GDM1 (cell line): ENCODE measurements at regions not wholly inside any gene's neighbourhood (a gene's known extent, or its start where the extent isn't known, plus 50 kb on each side); places are given as distances from the start of the nearest gene placed in this dataset.
"Not testable (repeated sequence)": the region's sequence is repeated elsewhere in the genome, so short reads cannot be mapped to it uniquely, and the experiment has no call there.

Source experiments
- DNase-seq: peaks from one replicate; lab custom pipeline; 2025; lab: John Stamatoyannopoulos, UW

DNA sequence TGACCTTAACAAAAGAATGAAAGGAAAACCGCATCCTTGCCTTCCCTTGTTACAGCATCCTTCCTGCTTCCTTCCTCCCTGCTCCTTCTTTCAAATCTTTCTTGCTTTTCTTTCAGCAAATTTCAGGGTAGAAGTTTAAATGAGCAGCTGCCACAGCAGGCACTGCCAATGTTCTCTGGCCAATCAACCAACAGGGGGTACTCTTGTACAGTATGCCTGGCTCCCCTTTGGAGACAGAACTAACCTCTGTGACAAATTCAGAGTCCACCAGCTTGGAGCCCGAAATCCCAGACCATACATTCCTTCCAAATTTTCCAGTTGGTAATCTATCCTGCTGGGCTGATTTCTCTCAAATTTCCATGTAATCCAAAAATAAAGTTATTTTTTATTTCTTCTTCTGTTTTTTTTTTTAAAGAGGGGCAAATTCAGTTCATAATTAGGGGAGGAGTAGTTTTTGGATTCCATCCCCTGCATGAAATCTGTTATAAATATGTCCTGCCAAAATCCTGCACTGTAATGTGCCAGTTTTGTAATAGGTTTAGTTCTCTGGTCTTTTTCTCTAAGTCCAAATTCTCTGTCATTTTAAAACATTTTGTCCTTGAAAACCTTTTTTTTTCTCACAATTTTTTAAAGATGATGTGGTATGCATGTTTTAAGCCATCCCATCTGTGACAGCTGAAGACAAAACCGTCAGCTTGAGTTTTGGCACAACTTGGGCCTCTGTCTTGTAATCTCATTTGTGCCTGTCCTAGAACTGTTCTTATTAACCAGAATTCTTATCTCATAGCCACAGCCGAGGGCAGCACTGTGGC is 610.0 kb upstream of the LMO3 start:
- DNase-seq, result no peak

DNA sequence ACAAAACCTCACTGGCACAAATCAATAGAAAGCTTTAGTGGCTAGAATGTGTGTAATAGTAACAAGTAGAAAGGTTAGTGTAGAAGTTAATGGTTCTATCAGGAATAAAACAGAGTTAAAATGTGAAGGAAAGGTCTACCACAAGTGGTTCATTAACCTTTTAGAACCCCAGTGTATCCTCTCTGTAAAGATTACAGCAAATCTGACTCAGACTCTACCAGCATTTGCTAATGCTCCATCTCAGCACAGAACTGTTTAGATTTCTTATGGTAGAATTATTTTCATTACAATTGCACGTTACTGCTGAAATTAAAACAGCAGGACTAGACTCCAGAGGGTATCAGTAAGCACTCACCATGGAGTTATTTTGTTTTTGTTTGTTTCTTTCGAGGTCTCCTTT is 609.0 kb upstream of the LMO3 start:
- DNase-seq, result no peak

DNA sequence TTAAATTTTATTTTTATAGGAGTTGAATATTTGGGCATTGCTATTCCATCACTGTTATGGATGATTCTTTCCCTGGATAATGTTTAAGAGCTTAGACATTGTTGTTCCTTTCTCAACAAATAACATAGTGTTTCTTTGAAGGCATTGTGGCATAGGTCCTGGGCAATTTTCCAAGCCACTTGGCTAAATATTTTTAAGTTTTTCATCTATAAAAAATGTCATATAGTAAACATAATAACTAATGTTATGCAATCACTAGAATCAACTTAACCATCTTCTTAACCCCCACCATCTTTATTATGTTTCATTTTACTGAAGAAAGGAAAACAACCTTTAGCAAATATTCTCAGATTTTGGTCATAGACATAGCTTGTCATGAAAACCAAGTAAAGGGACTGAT is 600.6 kb upstream of the LMO3 start:
- DNase-seq, result no peak

DNA sequence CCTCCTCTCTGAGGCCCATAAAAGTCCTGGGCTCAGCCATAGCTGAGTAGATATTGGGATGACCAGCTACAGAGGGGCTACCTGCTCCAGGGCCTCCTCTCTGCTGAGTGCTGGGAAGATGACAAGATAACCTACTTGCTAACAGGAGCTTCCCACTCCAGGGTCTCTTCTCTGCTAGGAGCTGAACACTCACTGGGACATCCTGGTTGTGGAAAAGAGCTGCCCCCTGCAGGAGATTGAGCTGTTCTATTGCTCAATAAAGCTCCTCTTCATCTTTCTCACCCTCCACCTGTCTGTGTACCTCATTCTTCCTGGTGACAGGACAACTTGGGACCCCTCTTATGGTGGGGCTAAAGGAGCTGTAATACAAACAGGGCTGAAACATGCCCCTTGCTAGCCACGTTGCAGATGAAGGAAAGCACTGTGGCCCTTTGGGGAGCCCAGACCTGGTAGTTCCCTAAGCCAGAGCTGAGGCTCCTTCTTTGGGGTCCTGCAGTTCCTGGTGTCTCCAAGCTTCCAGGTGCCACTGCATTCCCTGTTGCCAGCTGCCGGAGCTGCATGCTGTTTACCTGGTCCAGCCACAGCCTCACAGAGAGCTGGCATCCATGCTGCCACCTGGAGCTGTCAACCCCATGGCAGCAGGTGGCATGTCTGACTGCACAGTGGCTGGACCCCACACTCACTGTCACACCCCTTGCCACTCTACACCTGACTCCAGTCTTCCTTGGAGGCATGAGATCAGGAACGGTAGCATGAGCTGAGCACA is 598.5 kb upstream of the LMO3 start:
- DNase-seq, result no peak

DNA sequence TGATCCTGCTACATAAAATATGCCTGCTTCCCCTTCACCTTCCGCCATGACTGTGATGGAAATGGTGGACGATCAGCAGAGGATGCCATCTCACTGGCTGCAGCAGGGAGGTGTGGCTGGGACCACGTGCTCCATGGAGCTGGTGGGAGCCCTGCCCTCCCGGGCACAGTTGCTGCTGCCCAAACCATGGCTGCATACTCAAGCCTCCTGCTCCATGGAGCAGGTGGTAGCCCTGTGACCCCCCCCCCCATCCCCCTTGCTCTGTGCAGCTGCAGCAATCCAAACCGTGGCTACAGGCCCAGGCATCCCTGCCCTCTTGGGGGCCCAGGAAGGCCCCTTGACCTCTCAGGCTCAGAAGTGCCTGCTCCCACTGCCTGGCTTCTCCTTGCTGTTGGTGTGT is 597.5 kb upstream of the LMO3 start:
- no peak for DNase-seq

DNA sequence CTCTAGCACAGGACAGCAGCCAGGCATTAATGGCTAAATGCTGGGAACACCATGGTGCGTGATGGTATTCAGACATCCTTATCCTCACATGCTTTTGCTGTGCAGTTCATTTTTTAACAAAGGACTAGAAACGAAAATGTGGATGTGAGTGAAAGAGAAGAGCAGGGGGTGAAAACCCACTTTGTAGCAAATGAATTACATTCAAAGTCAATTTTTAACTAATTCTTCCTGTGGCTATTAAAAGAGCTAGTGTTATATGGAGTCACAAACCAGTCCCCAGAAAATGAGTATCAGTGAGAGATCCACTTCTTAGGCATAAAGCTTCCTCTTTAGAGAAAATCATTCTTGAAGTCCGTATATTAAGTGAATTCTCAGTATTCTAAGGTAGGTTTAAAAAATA is 592.0 kb upstream of the LMO3 start:
- DNase-seq, result no peak

DNA sequence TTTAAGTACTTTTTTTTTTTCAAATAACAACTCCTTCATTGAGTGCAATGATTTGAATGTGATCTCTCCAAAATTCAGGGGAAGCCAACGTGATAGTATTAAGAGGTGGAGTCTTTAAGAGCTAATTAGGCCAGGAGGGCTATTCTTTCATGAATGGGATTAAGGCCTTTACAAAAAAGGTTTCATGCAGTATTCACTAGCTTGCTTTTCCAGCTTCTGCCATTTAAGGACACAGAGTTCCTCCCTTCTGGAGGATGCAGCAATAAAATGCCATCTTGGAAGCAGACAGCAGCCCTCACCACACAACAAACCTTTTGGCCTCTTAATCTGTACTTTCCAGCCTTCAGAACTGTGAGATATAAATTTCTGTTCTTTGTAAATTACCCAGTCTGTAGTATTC is 586.8 kb upstream of the LMO3 start:
- DNase-seq, result no peak

DNA sequence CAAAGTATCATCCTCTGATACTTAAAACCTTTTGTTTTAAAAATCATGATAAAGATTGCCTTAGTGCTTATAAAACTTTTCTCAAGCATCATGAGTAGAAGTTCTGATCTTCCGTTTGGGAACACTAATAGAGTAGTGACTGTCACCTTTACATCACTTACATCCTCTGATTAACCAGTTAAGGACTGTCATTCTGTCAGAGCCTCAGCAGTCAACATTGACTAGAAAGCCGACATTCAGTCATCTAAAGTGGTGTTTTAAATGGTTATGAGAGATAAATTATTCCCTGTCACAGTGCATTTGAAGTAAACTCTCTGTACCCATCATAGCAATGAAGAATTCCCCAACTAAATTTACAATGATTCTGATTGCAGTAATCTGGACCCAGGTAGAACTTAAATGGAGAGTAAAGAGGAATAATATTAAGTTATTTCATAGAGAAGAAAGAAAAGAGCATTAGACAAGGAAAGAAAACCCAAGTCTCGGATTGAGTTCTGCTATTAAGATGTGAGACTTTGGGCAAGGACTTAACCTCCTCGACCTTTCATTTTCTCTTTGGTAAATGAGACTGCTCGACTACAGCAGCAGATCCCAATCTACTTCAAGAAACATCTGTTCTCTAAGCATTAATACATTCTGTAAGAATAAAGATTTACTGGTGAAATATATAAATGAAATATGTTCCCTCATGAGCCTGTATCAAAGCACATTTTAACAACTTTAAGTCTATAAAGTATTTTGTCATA is 563.9 kb upstream of the LMO3 start:
- DNase-seq, result no peak

DNA sequence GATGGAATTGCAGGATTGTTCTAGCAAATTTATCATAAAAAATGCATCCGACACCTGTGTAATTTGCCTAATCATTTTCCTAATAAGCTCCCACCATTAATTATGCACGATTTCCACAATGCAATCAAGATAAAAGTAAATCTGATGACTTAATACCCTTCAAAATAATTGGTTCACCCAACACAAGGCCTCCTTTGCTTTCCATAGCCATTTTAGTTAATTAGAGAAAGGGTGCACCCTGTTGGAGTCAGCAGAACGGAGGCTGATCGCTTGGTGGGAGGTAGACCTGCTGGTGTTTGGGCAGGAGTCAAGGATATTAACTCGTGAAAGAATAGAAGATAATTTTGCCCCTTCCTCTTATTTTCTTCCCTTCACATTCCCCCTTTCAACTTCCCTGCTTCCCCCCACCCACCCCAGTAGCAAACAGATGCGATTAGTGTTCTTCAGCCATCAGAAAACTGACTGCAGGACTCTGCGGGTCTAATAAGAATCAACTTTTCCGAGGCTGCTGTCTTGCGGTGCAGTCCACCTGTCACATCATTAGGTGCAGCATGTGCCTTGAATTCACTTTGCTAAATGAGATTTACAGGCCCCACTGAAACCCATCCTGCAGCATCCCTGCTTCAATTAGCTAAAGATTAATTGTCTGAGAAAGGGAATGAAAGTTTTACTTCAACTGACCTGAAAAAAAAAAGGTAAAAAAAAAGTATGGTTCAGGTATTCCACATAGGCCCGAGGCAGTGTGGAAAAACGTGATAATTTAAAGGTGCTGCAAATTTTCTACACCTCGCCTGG is 553.7 kb upstream of the LMO3 start:
- DNase-seq, result no peak

DNA sequence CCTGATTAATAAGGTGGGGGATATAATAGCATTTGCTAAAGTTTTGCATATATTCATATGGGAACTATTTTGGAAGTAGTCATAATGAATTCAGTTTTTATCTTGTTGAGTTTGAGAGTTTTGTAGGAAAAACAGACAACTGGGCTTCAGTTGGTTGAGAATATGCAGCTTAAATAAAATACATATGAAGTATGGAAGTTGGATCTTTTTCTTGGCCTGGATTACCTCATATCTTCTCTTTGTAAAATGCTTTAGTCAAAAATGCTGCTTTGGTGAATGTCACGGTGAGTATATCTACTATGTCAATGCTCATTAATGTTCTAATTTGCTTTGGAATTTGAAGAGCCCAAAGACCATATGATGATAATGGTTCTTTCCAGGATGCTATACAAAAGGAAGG is 552.2 kb upstream of the LMO3 start:
- DNase-seq, result no peak

DNA sequence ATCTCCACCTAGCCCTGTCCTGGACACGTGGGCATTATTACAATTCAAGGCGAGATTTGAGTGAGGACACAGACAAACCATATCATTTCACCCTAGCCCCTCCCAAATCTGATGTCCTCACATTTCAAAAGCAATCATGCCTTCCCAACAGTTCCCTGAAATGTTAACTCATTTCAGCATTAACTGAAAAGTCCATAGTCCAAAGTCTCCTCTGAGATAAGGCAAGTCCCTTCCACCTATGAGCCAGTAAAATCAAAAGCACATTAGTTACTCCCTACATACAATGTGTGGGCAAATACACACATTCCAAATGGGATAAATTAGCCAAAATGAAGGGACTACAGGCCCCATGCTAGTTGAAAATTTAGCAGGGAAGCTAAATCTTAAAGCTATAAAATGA is 546.0 kb upstream of the LMO3 start:
- no peak for DNase-seq

DNA sequence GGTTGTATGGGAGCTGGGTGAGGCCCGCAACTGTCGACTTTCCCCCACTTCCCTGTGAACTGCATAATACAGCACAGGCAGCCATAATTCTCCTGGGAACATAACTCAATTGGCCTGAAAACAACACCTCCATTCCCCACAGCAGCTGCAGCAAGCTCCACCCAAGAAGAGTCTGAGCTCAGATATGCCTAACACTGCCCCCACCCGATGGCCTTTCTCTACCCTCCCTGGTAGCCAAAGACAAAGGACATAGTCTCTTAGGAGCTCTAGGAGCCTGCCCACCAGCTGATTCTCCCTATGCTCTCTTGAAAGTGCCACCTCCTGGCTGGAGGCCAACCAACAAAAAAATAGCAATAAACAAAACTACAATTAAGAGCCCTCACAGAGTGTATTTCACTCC is 542.7 kb upstream of the LMO3 start:
- DNase-seq, result no peak

DNA sequence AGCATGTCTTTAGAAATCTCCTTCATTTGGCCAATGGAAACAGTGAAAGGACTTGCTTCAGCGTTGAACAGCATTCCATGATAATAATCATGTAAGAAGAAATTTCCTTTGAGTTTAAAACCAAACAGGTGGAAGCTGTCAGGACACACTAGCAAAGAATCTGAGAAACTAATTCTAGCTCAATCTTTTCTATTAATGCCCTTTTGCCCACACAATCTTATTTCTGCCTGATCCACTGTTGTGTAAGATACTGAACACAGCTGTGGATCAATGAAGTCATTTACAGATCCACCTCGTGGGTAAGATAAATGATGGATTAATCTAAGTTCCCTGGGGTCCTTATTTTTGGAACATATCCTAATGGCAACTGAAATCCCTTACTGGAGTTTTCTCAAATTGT is 536.9 kb upstream of the LMO3 start:
- no peak for DNase-seq

DNA sequence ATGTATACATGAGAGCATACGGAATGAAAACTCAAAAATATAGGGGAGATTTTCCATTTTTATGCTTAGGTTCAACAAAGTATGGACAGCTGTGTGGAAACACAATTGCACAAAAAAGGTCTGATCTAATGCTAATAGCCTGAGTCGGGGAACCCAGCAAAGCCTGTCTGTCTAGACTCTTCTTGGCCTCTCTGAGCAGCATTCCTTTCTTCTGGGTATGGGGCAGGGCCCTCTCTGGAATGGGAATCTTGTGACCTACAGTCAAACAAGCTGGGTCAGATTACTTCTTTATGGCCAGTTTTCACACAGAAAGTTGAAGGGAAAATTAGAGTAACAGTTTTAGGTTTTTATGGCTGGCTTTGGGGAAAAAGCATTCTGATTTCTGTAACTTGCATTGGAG is 534.0 kb upstream of the LMO3 start:
- no peak for DNase-seq

DNA sequence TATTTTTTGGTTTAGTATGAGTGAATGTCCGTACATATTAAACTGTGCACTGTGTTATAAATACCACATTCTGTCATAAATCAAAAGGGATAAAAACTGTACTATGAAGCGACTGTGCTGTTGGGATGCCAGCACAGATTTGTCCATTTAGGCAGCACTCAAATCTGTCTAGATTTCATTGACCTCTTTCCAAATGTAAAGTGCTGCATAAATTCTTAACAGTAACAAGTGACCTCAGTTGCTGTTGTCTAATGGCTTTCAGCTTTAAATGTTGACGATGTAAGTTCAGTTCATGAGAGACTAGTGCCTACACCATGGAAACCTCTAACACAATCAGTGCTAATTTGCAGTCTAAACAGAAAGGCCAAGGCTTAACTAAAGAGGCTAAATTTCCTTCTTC is 531.4 kb upstream of the LMO3 start:
- DNase-seq, result no peak

DNA sequence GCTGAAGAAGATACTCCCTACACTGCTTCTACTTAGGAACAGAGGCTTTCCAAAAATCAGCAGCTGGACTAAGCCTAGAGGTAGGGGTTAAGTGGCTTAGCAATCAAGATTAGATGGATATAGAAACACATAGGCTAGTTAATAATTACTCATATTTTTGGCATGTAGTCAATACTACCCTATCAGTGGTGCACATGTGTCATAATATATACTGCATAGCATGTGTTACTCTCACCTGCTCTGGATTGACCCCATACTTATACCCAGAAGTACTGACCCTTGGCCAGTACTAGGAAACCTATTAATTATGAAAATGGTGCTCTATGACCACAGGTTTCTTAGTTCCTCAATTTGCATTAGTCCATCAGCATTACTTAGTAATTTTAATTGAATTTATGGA is 528.4 kb upstream of the LMO3 start:
- no peak for DNase-seq

DNA sequence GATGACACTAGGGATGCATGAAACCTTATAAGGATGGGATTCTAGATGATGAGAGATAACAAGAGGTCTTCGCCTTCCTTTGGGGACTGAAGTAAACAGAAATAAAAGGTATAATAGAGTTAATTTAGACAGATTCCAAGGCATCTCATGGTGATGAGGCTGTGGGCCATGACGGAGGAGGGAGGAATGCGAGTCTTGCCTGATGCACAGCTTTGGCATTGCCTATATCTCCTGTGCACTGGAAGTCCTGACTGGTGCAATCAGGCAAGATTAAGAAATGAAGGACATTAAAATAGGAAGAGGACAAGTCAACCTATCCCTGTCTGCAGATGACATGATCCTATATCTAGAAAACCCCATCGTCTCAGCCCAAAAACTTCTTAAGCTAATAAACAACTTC is 526.4 kb upstream of the LMO3 start:
- DNase-seq, result no peak

DNA sequence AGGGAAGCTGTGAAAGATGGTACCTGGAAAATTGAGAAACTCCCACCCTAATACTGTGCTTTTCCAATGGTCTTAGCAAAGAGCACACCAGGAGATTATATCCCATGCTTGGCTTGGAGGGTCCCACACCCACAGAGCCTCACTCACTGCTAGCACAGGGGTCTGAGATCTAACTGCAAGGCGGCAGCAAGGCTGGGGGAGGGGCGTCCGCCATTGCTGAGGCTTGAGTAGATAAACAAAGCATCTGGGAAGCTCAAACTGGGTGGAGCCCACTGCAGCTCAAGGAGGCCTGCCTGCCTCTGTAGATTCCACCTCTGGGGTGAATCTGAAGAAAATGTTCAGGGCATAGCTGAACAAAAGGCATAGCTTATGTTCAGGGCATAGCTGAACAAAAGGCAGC is 510.6 kb upstream of the LMO3 start:
- DNase-seq, result not testable (repeated sequence)

DNA sequence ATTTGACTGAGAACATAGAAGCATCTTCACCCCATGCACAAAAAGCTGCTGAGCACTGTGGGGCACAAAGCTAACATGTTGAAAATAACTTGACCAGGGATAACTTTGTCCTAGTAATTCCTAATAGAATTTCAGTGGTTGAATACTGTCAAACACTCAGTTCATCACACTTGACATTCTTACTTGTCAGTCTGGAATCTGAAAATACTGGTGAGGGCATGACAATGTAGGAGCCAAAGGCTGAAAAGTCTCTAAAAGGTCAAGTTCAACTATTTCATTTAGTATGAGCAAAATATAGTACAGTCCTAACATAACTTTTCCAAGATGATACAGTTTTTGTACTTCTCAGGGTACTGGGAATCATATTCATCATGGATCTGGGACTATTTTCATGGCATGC is 504.4 kb upstream of the LMO3 start:
- DNase-seq, result no peak

DNA sequence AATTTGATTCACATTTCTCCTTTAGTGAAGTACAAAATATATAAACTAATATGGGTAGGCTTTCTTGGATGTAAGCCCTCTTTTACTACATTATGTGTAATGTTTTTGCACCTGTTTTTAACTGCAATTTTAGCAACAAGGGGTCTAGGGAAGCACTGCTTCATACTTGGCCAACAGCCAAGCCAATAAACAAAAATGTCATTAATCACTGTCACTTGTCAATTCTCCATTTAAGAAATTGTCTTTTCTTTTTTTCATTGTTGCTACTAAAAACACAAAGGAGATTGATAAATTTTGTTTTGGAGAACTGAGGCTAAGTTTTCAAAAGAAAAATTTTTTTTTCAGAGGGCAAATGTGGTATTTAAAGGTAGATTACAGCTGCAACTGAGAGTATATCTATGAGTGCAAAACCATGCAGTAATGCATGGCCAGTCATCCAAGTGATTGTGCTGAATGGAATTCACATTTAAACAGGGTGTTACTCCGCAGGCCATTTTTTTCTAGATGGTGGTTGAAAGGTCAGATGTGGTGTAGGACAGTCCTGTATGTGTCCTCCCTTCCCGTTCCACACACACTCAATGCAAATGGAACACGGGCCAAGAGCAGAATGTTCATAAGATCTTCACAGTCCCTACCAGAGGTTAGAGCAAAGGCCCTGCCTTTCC is 503.0 kb upstream of the LMO3 start:
- DNase-seq, result no peak

DNA sequence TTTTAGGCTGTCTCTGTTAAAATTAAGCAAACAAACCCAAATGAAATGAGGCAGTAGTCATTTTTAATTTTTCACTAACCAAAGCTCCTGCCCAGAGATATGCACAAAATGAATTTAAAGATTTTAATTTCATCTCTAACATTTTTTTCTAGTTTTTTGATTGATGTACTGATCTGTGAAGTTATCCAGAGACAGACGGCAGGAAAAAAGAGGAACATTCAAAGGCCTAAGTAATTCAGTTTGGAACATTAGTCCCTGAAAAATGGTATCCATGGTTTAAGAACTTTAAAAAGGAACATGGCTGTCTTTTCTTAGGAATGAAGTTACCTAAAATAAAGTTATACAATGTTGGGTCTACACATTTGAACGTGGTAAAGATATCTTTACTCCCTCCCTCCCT is 498.8 kb upstream of the LMO3 start:
- no peak for DNase-seq

DNA sequence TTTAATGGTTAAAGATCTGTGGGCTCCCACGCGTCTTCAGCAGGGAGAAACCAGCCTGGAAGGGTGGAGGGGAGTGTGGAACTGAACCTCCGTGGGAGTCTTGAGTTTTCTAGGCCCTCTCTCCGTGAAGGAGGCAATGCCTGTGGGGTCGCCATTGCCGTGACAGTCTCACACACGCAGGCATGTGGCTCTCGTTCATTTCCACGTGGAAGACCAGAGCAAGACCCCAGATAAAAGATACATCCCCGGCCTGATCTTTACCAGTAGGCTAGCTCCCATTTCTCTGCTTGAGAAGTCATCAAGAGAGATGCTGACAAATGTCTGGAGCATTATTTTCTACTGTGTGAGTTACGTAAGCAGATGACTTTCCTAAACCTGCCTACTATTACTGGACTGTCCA is 491.7 kb upstream of the LMO3 start:
- DNase-seq, result no peak
